ENCODE measurements at regions not wholly inside any gene's neighbourhood (a gene's known extent, or its start where the extent isn't known, plus 50 kb on each side); places are given as distances from the start of the nearest gene placed in this dataset.
"Not testable (repeated sequence)": the region's sequence is repeated elsewhere in the genome, so short reads cannot be mapped to it uniquely, and the experiment has no call there.

- DNase-seq = not testable (repeated sequence)
Observed at GRCh38 chr4:3882316-3882885, 116.2 kb downstream of the ADRA2C start.

DNA sequence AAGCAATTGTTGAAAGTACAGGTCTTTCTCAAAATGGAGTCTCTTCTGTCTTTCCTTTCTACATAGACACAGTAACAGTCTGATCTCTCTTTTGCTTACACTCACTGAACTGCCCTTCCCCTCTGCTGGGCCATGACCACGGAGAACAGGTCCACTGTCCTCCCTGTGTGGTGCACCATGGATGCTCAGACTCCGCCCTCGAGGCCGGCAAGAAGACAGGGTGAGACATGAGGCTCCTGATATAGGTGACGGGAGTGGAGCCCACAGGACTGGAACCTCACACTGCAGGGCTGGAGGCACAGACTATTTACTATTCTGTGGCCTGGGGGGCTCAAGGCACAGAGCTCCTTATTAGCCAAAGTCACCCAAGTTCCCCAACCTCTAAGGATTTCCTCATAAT is 118.1 kb downstream of the ADRA2C start:
- DNase-seq = not testable (repeated sequence)

DNA sequence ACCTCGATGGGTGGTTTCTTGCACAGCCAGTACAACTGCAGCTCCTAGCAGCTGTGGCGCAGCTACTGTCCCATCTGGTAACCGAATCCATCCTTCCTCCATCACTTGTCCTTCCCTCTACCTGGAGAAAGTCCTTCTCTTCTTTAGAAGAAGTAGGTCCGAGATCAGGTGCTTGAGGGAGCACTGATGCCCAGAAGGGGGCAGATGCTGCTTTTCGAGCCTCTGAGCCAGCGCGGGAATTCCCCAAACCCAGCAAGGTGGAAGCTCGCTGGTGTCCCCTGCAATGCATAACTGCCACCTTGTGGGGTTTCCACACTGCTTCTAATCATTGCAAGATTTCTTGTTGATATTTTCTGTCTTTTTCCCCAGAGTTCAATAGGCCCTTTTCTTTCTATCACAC is 127.4 kb downstream of the ADRA2C start:
- DNase-seq = not testable (repeated sequence)

DNA sequence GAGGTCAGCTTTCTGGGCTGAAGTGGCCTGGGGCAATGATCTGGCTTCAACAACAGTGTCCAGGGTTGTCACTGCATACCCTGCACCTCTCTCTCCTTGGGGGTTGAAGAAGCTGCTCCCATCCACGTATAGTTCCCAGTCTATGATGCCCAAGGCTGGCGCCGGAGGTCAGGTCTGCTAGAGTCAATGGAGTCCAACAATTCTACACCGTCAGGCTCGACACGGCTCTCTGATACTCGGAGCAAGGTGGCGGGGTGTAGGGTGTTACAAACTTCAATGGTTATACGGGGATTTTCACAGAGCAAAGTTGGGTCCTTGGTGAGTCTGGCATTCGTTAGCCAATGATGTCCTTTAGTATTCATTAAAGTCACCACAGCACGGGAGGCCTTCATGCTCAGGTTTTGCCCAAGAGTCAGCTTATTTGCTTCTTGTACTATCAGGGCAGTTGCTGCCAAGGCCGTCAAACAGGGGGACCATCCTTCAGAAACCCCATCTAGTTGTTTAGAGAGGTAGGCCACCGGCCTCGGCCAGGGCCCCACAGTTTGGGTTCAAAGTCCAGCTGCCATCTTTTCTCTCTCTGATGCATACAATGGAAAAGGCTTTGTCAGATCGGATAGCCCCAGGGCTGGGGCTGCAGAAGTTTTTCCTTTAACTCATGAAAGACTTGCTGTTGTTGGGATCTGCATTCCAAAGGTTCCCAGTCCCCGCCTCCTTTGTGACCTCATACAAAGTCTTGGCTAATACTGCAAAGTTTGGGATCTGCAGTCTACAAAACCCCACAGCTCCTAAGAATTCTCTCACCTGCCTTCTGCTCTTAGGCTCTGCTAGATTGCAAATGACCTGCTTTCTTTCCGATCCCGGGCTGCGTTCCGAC is 128.1 kb downstream of the ADRA2C start:
- not testable (repeated sequence) for DNase-seq

GRCh38 chr4:3896441-3896840 is 130.3 kb downstream of the ADRA2C start:
- no peak for DNase-seq

GRCh38 chr4:3896871-3897578 is 130.8 kb downstream of the ADRA2C start:
- DNase-seq = not testable (repeated sequence)

DNA sequence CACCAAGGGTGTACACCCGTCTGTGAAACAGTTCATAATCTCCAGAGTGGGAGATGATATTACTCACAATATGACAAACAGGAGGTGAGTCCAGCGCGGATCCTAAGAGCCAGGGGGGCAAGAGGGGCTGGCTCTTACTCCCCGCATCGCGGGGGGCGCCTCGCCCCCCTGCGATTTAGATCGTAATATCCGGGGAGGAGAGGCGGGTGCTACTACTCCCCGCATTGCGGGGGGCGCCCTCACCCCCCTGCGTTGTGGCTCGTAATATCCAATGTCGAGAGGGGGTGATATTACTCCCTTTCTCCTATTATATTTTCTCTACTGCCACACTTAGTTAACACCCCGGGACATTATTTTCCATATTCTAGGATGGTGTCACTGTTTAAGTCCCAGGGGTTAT is 131.9 kb downstream of the ADRA2C start:
- no peak for DNase-seq

DNA sequence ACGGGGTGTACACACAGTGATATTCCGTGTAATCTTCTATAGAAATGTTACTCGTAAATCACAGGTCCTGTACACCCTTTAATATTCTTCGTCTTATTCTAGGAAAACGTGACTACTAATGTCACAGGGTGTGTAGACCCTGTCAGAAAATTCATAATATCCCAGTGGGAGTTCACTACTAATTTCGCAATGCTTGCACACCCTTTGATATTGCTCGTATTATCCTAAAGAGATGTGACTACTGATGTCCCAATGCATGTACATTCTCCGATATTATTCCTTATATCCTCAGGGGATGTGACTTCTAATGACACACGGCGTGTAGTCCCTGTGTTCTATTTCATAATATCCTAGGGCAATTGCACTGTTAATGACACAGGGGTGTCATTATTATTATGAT is 132.7 kb downstream of the ADRA2C start:
- DNase-seq = not testable (repeated sequence)

DNA sequence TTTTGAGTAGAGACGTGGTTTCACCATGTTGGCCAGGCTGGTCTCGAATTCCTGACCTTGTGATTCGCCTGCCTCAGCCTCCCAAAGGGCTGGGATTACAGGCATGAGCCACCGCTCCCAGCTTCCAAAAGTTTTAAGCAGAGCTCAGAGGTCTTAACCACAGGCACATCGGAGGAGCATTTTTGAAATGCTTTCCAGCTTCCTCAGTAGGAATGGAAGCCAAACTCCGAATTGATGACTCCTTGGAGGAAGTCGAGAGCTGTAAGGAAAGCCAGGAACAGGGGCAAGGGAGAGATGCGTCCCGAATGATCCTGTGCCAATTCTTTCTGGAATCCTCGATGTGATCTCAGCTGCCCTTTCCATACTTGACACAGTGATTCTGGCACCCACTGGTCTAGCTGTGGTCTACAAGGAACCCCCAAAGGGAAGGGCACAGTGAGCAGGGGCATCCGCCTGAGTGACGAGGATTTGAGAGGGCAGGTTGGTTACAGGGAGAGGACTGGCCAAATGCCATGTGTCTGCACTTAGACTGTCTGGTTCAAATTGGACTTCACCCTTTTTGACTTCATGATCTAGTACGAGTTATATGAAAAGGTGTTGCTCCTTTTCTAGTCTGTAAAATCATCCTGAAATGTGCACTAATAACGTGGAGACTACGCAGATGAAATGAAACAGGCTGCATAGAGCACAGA is 138.2 kb downstream of the ADRA2C start:
- DNase-seq = not testable (repeated sequence)

DNA sequence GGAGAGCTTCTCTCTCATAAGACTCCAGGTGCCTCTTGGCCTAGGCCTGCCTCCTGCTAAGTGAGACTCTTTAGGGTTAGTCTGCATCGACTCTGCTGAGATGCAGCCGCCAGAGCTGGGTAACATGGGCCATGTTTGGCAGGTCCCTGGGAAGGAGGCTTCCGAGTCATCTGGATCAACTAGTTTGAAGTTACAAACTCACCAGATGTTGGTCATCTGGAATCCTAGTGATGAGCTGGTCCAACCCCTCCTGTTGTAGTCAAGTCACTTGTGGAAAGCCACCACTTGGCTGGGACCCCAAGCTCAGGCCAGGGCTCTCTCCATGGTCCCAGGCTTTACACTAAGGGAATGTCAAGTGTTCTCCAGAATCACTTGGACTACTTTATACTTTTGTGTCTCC is 143.4 kb downstream of the ADRA2C start:
- not testable (repeated sequence) for DNase-seq

GRCh38 chr4:3910161-3910950 is 144.2 kb downstream of the ADRA2C start:
- DNase-seq = not testable (repeated sequence)

DNA sequence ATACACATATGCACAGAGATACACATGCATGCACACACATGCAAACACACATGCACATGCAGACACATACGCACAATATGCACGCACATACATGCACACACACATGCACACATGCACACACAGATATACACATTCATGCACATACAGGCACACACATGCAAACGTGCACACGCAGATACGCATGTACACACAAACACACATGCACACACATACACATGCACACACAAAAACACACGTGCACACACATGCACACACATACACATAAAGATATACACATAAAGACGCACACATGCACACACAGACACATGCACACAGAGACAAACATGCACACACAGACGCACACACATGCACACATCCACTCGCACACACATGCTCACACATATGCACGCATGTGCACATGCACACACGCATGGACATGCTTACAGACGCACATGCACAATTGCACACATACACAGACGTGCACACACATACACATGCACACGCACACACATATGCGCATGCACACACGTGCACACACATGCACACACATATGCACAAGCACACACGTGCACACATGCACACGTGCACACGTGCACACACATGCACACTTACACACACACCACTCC is 145.2 kb downstream of the ADRA2C start:
- DNase-seq = no peak

GRCh38 chr4:3914511-3914910 is 148.3 kb downstream of the ADRA2C start:
- not testable (repeated sequence) for DNase-seq

DNA sequence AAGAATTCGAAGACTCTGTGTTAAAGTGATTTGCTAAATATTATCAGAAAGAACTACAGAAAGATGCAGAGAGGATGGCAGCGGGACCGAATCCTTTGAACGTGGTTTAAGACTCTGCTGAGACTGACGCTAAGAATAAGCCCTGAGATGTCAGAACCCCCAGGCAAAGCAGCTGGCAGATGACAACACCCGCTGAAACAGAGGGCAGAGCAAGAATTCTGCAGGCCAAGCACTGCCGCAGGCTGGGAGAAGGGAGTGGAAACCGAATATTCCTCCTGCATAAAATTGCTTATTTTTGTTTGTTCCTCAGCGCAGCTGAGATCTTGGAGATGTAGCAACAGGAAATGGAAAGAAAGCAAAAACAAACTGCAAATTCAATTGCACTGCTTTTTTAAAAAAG is 153.3 kb downstream of the ADRA2C start:
- DNase-seq = not testable (repeated sequence)

DNA sequence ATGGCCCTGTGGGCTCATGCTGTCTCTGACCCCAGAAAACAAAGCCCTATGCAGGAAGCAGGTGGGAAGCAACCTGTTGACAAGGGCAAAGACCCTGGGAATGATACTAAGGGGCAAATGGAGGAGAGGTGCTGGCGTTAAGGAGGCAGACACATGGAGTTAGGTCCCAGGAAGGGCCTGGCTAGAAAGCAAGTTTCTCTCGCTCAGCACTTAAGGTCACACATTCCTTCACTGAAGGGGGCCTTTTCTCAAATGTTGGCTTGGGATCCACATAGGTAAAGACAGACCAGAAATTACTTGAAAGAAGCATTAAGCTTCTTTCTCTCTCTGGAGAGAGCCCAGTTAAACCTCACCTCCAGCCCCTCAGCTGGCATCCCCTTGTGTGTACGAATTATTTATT is 155.7 kb downstream of the ADRA2C start:
- not testable (repeated sequence) for DNase-seq

GRCh38 chr4:3925841-3926240 is 159.7 kb downstream of the ADRA2C start:
- DNase-seq = not testable (repeated sequence)

DNA sequence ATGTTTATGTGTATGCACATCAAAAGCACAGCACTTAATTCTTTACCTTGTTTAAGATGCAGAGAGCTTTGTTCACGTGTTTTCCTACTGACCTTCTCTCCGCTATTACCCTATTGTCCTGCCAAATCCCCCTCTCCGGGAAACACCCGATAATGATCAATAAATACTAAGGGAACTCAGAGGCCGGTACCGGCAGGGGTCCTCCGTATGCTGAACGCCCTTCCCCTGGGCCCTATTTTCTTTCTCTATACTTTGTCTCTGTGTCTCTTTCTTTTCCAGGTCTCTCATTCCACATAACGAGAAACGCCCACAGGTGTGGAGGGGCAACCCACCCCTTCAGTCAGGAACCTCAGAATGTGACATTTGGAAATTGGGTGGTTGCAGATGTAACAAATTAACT is 160.1 kb downstream of the ADRA2C start:
- not testable (repeated sequence) for DNase-seq

DNA sequence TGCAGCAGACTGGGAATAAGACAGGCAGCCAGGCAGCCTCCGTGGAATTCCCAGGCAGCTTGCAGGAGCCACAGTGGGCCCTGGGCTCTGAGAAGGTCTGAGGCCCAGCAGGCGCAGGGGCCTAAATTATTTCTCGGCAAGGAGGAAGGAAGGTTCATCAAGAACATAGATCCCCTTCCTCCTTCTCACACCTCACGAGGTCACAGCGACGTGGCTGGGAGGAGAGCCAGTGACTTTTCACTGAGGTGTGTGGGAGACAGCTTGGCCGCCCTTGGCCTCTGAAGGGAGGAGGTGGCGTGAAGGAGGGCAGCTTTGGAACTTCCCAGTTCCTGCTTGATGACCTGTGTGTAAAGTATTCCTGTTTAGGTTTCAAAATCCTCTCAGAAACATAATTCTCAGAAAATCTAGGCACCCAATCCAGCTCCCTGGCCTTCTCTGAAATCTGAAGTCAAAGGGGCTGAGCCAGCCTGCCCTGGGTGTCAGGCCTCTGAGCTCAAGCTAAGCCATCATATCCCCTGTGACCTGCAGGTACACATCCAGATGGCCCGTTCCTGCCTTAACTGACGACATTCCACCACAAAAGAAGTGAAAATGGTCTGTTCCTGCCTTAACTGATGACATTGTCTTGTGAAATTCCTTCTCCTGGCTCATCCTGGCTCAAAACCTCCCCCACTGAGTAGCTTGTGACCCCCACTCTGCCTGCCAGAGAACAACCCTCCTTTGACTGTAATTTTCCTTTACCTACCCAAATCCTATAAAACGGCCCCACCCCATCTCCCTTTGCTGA is 161.0 kb downstream of the ADRA2C start:
- not testable (repeated sequence) for DNase-seq

GRCh38 chr4:3929431-3929830 is 163.2 kb downstream of the ADRA2C start:
- DNase-seq = not testable (repeated sequence)

DNA sequence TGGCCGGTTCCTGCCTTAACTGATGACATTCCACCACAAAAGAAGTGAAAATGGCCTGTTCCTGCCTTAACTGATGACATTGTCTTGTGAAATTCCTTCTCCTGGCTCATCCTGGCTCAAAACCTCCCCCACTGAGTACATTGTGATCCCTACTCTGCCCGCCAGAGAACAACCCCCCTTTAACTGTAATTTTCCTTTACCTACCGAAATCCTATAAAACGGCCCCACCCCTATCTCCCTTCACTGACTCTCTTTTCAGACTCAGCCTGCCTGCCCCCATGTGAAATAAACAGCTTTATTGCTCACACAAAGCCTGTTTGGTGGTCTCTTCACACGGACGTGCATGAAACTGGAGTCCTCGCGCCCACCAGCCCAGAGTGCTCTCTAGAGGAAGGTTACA is 166.5 kb downstream of the ADRA2C start:
- not testable (repeated sequence) for DNase-seq

DNA sequence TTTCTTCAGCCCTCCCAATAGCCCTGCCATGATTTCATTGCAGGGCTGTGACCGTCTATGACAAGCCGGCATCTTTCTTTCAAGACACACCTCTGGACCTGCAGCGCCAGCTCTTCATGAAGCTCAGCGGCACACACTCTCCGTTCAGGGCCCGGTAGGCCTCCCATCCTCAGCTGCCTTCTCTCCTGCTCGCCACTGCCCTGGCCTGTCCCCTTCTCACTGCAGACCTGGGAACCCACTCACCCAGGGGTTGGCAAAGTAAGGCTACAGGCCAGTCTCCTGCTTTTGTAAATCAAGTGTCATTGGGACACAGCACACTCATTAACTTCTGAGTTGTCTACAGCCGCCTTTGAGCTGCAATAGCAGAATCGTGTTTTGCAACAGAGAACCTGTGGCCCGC is 169.2 kb downstream of the ADRA2C start:
- not testable (repeated sequence) for DNase-seq

Measured in left hindlimb (tissue), 1 donor.